ENCODE measurements at regions not wholly inside any gene's neighbourhood (a gene's known extent, or its start where the extent isn't known, plus 50 kb on each side); places are given as distances from the start of the nearest gene placed in this dataset.

DNA sequence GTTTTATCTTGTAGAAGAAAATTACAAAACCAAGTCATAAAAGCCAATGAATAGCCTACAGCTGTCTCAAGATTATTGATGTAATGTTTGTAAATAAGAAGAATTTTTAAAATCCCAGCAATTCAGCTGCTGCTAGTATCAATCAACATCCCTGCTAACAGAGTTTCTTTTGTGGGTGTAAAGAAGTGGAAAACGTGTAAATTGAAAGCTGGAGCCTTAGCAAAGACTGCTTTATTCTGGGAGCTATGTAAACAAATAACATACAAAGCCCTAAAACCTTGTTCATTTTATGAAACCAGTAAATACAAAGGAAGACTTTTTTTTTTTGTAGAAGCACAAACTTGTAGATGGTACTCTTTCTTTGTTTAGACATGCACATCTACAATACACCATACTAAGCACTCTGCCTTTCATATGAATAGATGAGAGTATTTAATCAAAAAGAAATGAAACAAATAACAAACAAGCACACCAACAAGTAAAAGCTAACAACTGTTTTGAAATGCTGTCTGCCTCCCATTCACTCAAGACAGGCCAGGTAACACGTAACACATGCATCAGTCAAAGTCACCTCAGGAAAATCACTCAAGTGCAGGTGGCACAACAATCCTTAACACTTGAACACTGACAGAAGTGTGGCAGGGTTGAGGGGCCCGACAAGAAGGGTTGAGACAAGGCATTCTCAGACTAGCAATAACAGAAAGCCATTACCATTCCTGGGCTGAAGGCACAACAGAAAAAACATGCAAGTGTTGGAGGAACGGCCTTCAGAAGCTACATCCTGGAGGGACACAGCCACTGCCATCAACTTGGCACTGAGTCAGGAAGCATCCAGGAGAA is 1364.0 kb upstream of the SEL1L start:
- TF ChIP-seq EP300 (IDR thresholded peaks at IDR 0.05) = no peak
- no peak for TF ChIP-seq POLR2A (IDR thresholded peaks at IDR 0.05)
- TF ChIP-seq, protein P1, sequence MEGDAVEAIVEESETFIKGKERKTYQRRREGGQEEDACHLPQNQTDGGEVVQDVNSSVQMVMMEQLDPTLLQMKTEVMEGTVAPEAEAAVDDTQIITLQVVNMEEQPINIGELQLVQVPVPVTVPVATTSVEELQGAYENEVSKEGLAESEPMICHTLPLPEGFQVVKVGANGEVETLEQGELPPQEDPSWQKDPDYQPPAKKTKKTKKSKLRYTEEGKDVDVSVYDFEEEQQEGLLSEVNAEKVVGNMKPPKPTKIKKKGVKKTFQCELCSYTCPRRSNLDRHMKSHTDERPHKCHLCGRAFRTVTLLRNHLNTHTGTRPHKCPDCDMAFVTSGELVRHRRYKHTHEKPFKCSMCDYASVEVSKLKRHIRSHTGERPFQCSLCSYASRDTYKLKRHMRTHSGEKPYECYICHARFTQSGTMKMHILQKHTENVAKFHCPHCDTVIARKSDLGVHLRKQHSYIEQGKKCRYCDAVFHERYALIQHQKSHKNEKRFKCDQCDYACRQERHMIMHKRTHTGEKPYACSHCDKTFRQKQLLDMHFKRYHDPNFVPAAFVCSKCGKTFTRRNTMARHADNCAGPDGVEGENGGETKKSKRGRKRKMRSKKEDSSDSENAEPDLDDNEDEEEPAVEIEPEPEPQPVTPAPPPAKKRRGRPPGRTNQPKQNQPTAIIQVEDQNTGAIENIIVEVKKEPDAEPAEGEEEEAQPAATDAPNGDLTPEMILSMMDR (IDR thresholded peaks at IDR 0.05) = no peak
- 69 to 73% (median 73%) methylated on average over 4 of the region's 4 CpGs for WGBS, 3 donors
- H3K27ac ChIP-seq = no peak overlapping the region

DNA sequence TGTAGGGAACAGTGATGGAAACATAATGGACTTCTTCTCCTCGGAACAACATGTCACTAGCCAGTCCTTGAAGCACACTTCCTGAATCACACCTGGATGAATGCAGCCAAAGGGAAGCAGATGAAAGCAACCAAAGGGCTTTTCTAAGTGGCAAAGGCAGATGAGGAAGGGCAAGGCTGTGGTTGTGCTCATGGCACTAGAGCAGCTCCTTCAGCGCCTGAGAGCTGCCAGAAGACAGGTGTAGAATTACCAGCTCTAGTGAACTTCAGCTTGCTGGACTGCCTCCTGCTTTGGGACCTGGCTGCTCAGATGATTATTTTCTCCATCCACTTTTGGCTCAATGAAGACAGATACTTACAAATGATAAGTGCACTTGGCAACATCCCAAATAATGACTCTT is 1372.1 kb upstream of the SEL1L start:
- TF ChIP-seq, protein P1 (IDR thresholded peaks at IDR 0.05) = no peak
- TF ChIP-seq POLR2A (IDR thresholded peaks at IDR 0.05) (no peak), EP300 (IDR thresholded peaks at IDR 0.05) (no peak)

More for the DNA sequence above, 1364.0 kb upstream of the SEL1L start:
- intact Hi-C loops (cut with DNase I) = no loop called here
- no peak for DNase-seq
- H3K9me3 ChIP-seq = no peaks in the 10 kb centered on the region
- no peaks in the 10 kb centered on the region for H3K4me1 ChIP-seq (ENCODE audit: insufficient read depth)
- no peaks in the 10 kb centered on the region for H3K36me3 ChIP-seq
- H3K27me3 ChIP-seq = no peaks in the 10 kb centered on the region
- H3K4me3 ChIP-seq = no peak overlapping the region

DNA sequence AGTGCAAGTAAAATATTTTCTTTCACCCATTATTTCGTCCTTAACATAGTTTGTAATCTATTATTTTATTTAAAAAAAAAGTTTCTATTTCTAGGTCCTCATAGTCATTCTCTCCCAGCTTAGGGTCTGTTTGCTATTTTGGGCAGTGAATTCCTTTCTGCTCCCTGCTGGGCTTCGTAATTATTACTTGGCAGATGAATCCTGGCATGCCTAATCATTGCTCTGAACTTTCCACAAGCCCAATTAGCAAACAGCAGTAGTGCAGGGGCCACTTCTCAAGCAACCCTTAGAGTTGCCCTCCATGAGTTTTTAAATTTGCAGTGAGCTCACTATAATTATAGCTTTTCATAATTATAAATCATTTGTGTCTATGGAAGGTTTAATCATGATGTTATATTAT is 1378.3 kb upstream of the SEL1L start:
- H3K4me3 ChIP-seq = no peak overlapping the region
- DNase-seq = no peak
- H3K9me3 ChIP-seq = no peaks in the 10 kb centered on the region
- 6 to 12% (median 6%) methylated on average over 2 of the region's 2 CpGs for WGBS, 3 donors
- no peaks in the 10 kb centered on the region for H3K27me3 ChIP-seq
- no peaks in the 10 kb centered on the region for H3K4me1 ChIP-seq (ENCODE audit: insufficient read depth)
- H3K27ac ChIP-seq = no peak overlapping the region
- TF ChIP-seq EP300 (IDR thresholded peaks at IDR 0.05) (no peak), POLR2A (IDR thresholded peaks at IDR 0.05) (no peak)
- TF ChIP-seq, protein P1 (IDR thresholded peaks at IDR 0.05) = no peak
- intact Hi-C loops (cut with DNase I) = no loop called here
- H3K36me3 ChIP-seq = no peaks in the 10 kb centered on the region

More for the DNA sequence above, 1372.1 kb upstream of the SEL1L start:
- no peaks in the 10 kb centered on the region for H3K36me3 ChIP-seq
- no peaks in the 10 kb centered on the region for H3K9me3 ChIP-seq
- WGBS, 3 donors = 81 to 95% (median 91%) methylated on average over 2 of the region's 2 CpGs
- intact Hi-C loops (cut with DNase I) = no loop called here
- no peak overlapping the region for H3K27ac ChIP-seq
- H3K4me1 ChIP-seq (ENCODE audit: insufficient read depth) = no peaks in the 10 kb centered on the region
- no peak for DNase-seq
- no peaks in the 10 kb centered on the region for H3K27me3 ChIP-seq
- H3K4me3 ChIP-seq = no peak overlapping the region

DNA sequence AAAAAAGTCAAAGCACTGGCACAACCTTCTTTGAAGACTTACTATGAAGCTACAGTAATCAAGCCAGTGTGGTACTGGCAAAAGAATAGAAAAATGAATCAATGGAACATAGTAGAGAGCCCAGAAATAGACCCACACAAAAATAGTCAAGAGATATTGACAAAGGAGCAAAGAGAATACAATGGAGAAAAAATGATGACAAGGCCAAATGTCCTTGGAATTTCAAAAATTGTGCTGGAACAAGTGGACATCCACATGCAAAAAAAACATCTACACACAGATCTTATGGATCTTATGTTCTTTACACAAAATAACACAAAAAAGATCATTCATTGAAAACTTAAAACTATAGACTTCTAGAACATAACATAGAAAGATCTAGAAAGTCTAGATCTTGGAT is 1379.7 kb upstream of the SEL1L start:
- H3K27ac ChIP-seq = no peak overlapping the region
- H3K4me3 ChIP-seq = no peak overlapping the region
- DNase-seq = no peak
- no peak for TF ChIP-seq EP300 (IDR thresholded peaks at IDR 0.05)
- TF ChIP-seq, protein P1 (IDR thresholded peaks at IDR 0.05) = no peak
- TF ChIP-seq POLR2A (IDR thresholded peaks at IDR 0.05) = no peak
- no peaks in the 10 kb centered on the region for H3K36me3 ChIP-seq
- no peaks in the 10 kb centered on the region for H3K27me3 ChIP-seq
- no peaks in the 10 kb centered on the region for H3K4me1 ChIP-seq (ENCODE audit: insufficient read depth)
- H3K9me3 ChIP-seq = no peaks in the 10 kb centered on the region
- intact Hi-C loops (cut with DNase I) = no loop called here

All from ovary (tissue), 7 donors.